Heart left ventricle (tissue), 13 donors: ENCODE measurements at regions not wholly inside any gene's neighbourhood (a gene's known extent, or its start where the extent isn't known, plus 50 kb on each side); places are given as distances from the start of the nearest gene placed in this dataset.

ENCODE experiments used
- CTCF ChIP-seq, 12 donors: fragments of 200-600 bp; sonication (generic) in 4 of 12; IDR thresholded peaks; one replicate each; pipeline versions ENCODE4 v1.5.0 to v1.8.0; 2018 to 2022; ENCODE audit warnings: antibody characterized with exemption in 12 of 12, mild to moderate bottlenecking in 5 of 12
- POLR2A ChIP-seq, 2 donors: fragments of 450-650 bp; IDR thresholded peaks; one replicate each; pipeline ENCODE4 v1.6.1; 2017; ENCODE audit warnings: antibody characterized with exemption in 2 of 2, mild to moderate bottlenecking in 2 of 2, moderate library complexity in 2 of 2
- donor health status: ischemic (EF 13 %, LVEDD 7.1; RV severe dilation, severe dysfunction).
- donor health status: DM: no; HTN: yes; CAD: no.
- donor health status: DM: no; HTN: no; CAD: no.
- donor health status: ischemic (EF 25% LVEDD 6.9; RV normal size, moderate dysfunction).
- donor health status: ischemic (EF 25% LVEDD 5.7; RV mildly dilated, moderate dysfunction).
- donor health status: ischemic (EF 35%, LVEDD 5.7; RV mildly dilated, moderate dysfunction).
- donor health status: nonischemic (EF 11% LVEDD 7.7; RV severe dilation, severe dysfunction).
- donor health status: DM: yes; HTN: yes; CAD: no.
- donor health status: PGD.
- donor health status: ischemic (EF 29% LVEDD 5.4; RV normal size, mild dysfunction).
- donor health status: nonischemic (EF 23%, LVEDD 6.1; RV moderate dilation, normal function).

- no peak for TF ChIP-seq POLR2A (IDR thresholded peaks at IDR 0.05)
- no peak for TF ChIP-seq CTCF (IDR thresholded peaks at IDR 0.05)
Observed at GRCh38 chr2:16273111-16273510, 332.8 kb downstream of the MYCN start.
